ENCODE measurements at regions not wholly inside any gene's neighbourhood (a gene's known extent, or its start where the extent isn't known, plus 50 kb on each side); places are given as distances from the start of the nearest gene placed in this dataset.

DNA sequence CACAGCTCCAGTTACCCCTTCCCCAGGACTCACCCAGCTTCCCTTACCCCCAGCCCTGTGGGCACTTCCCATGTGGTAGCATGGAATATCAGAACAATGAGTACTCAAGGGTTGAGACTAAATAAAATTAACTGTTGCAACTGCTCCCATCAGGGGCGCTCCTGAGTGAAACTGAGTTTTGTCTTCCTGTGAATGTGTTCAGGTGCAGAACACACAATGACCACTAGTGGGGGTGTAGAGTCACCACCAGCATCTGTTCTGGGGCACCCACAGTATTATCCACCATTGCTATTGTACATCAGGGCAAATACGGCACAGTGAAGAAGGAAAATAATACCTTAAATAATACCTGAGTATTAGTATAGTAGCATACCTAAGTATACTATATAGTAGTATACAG lies 689.7 kb downstream of the TBC1D22A start:
- DNase-seq (ENCODE audit: low read depth): peak; percentile 31

DNA sequence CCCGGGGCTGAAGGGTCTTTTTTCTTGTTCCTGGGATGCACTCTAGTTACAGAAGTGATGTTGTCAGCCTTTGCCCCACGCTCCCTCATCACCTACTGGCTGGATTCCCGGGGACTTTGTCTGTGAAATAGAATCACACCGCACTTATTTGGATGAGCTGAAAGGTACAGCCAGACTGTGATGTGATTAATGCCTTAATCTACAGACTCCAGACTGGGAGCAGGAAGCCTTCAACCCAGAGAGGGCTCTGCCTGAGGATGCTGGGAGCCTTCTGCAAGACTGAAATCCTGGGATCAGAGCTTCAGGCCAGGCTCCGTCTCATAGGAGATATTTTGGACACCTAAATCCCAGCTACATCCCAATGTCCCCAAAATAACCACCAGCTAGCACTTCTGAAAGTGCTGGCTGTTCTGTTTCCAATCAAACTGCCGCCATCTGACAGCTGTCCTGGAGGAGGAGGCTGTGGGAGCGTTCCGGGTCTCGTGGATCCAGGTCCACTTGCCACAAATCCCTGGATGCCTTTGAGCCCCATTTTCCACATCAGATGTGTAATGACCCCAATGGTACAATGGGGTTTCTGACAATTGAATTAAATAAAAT lies 688.5 kb downstream of the TBC1D22A start:
- DNase-seq (ENCODE audit: low read depth): no peak

DNA sequence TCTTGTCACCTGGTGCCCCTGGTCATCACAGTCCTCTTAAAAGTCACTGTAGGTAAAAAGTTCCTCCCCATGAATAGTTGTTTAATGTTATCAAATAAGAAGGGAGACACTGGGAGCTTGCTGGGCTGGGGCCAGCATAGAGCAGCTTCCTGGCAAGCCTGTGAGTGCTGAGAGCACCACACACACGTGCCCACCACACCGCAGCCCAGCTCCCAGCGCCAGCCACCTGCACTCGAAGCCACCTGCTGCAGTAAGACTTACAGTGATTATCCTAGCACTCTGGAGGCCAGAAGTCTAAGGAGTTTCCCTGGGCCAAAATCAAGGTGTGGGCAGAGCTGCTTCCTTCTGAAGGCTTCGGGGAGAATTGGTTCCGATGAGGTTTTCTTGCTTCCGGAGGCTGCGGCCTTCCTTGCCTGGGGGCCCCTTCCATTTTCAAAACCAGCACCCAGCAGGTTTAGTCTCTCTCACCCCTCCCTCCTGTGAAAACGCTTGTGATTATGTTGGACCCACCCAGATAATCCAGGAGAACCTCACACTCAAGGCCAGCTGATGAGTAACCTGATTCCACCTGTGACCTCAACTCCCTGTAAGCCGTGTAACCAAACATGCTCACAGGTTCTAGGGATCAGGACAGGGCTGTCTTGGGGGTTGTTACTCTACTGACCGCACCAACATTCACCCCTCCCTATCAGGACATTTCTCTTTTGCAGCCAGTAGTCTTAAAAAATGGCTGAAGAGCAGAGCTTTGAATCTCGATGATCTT lies 687.2 kb downstream of the TBC1D22A start:
- DNase-seq (ENCODE audit: low read depth): no peak

DNA sequence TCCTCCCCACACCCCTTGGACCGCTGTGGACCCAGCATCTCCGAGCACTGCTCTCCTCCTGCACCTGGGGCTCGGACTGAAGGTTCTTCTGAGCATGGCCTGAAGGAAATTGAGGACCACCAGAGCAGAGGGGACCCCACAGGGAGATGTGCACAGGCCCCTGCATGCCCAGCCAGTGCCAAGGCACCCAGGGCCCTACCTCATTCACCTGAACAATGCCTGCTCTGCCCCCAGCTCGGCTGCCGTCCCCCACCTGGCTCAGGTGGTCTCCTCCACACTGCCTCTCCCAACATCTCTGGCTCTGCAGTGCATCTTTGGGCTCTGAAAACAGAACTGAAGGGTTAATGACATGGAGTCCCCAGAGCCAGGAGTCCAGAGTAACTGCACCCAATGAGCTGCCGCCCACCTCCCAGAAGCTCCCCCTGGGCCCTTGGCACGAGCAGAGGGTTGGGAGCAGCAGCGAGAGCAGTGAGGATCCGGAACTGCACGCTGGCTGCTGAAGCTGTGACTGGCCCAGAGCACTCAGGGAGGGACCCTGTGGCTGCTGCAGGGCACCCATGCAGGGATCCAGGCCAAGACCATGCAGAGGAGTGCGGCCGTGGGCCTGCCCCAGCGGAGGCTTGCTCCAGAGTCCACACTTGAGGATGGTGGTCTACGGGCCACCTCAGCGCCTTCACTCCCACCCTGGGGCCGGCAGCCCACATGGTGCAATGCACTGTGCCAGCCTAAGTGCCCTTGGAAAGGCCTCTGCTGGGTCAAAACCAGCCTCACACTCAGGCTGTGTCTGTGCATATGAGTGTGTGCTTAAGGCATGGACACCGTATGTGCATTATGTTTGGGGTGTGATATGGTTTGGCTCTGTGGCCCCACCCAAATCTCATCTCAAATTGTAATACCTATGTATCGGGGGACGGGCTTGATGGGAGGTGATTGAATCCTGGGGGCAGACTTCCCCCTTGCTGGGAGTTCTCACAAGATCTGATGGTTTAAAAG lies 686.1 kb downstream of the TBC1D22A start:
- DNase-seq (ENCODE audit: low read depth): no peak

DNA sequence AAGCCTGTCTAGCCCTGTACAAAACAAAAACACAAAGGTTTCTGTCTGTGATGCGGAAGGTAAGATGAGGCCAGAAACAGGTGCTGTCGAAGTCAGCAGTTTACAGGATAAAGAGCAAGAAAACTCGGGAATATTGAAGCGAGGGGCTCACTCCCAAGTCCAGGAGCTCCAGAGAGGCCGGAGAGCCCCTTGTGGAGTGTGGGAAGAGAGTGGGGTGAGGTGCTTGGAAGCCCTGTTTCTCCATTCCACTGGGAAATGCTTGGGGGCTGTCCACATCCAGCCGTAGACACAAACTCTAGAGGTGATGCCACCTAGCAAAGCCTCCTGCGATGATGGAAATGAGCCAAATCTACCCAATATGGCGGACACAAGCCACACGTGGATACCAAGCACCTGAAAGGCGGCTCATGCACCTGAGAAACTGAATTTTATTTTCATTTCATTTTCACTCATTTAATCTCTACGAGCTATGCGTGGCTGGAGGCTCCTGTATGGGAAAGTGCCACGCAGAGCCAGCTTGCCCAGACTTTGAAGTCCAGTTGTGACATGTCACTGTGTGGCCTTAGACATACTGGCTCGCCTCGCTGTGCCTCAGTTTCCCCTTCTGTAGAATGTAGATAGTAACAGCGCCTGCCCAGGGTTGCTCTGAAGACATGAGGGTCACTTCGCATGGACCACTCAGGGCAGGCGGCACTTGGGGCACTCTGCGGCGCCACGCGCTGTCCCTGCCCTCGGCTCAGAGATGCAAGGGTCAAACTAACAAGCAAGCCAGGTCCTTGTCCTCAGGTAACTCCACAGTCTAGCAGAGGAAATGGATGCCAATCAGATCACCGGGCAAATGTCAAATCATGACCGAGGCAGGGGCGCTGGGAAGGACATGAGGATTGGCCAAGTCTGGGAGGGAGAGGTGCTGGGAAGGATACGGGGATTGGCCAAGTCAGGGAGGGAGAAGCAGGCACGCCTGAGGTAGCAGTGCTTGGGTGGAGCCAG lies 684.7 kb downstream of the TBC1D22A start:
- no peak for DNase-seq (ENCODE audit: low read depth)

DNA sequence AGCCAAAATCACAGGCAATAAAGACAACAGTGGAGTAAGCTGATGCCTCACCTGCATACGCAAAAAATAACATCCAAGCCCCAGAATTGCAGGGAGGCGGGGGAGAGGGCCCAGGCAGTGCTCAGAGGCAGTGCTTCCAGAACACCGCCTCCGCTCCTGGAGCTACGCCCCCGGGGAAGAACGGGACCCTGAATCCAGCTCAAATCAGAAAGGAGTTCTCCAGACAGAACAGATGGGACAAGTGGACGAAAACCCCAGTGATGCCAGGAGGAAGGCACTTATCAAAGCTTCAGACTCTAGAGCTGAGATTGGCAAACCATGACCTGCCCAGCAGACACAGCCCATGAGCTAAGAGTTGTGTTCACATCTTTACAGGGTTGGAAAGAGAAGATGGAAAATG lies 683.9 kb downstream of the TBC1D22A start:
- DNase-seq (ENCODE audit: low read depth): no peak

DNA sequence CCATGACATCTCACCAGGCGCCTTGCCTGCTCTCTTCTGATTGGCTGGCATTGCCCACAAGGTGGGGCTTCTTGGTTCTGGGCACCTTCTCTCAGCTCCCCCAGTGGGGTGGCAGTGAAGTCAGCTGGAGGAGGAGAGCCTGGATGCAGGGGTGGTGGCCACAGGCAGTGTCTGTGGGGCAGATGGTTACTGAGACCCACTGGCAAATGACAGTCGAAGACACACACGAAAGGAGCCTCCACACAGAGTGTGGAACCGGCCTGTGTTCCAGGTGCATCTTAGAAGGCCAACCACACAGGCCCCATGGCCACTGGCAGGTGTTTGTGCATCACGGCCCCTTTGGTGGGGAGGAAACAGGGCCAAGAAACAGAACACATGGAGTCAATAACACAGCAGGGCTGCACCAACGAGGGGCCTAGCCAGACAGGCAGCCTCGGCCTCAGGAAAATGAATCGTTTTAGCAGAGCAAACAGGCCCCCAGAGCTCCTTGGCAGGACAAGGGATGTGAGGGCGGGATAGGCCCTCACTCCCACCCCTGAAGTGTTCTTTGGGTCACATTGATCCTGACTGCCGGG lies 683.4 kb downstream of the TBC1D22A start:
- DNase-seq (ENCODE audit: low read depth): no peak

DNA sequence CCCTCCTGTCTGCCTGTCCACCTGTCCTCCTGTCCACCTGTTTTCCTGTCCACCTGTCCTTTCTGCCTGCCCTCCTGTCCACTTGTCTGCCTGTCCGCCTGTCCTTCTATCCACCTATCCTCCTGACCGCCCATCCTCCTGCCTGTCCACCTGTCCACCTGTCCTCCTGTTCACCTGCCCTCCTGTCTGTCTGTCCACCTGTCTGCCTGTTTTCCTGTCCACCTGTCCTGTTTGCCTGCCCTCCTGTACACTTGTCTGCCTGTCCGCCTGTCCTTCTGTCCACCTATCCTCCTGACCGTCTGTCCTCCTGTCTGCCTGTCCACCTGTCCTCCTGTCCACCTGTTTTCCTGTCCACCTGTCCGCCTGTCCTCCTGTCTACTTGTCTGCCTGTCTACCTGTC lies 682.8 kb downstream of the TBC1D22A start:
- DNase-seq (ENCODE audit: low read depth): no peak

DNA sequence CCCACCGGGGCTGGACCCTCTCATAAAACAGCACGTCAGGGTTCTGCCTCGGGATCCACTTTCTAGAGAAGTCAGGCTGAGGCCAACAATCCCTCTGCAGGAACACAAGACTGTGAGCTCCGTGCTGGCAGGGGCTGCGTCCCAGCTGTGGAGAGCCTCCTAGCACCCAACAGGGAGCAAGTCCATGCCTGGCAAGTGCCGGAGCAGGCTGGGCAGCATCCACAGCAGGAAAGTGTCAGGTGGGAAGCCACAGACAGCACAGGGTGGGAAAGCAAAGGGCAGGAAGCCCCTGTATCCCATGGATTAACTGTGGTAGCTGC lies 682.3 kb downstream of the TBC1D22A start:
- no peak for DNase-seq (ENCODE audit: low read depth)

DNA sequence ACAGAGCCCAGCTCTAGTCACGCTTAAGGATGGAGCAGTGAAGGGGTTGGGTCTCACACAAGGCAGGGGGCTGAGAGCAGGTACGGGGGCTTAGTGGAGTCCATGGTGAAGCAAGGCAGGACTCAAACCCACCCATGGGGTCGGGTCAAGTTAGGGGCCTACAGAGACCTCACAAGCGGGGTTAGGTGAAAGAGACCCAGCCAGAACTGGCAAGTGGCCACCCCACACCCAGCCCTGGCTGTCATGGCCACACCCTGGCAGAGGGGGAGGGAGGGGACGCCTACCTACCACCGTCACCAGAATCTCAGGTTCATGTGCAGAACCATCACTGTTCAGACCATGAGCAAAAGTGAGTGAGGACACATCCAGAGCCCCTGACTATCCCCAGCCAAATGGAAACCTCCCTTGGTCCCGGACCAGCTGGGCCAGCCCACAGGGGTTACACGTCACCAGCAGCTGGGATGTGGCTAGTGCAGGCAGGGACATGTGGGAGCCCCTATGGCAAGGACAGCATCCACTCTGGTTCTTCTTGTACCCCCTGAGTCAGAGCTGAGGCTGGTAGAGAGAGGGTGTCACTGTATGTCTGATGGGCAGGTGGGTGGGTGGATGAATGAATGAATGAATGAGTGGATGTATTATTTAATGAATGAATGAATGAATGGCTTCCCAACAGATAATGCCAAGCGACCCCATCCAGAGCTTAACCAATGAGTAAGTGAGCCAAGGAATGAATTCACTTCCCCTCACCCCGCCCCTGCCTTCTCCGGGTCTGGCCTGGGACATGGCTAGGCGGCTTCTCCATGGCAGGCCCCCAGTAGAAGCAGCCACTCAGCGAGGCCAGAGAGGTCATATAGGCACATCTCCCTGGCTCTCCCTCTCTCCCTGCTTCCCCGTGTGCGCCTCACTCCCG lies 681.6 kb downstream of the TBC1D22A start:
- no peak for DNase-seq (ENCODE audit: low read depth)

DNA sequence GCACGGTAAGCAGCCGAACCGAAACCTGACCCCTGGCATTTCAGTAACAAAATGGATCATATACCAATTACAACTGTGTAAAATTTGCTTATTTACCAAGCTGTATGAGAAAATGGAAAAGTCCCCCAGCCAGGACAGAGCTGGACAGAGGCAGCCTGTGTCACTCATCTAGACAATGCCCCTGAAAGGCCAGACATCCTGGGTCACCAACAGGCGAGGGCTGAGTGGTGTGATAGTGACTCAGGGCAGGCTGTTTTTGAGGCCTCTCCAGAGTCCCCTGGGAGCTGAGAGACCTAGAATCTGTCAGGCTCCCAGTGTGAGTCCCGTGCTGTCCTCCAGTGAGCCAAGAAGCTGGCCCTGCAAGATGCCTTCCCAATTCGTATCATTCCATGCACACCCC lies 680.4 kb downstream of the TBC1D22A start:
- no peak for DNase-seq (ENCODE audit: low read depth)

DNA sequence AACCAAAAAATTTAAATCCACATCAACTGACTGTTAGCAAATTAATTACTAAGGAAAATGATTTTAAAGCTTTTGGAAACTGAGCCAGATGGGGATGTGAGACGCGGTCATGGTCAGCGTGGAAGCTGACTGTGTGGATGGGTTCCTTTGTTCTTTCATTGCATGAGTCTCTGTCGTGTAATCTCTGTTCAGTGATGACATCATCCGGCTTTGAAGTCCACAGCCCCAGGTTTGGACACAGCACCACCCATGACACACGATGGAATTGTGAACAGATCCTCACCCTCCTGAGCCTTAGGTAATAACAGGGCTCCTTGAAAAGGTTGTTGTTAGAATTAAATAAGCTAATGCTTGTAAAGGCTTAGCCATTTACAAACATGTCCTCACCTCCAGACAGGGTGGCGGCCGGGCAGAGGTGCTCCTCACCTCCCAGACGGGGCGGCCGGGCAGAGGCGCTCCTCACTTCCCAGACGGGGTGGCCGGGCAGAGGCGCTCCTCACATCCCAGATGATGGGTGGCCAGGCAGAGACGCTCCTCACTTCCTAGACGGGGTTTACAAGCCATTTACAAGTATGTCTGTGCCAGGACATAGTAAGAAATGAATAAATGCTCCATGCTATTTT lies 677.3 kb downstream of the TBC1D22A start:
- DNase-seq (ENCODE audit: low read depth): no peak

DNA sequence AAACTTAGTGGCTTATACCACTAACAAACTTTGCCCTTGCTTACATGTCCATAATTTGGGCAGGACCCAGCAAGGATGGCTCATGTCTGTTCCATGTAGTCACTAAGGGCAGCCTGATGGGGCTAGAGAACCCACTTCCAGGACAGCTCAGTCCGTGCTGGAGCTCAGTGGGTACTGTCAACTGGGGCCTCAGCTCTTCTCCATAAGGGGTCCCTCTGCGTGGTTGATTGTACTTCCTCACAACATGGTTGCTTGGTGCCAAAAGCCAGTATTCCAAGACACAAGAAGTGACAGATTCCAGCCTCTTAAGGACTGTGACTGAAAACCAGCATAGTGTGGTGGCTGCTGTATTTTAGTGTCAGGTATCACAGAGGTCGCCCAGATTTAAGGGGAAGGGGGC lies 675.2 kb downstream of the TBC1D22A start:
- no peak for DNase-seq (ENCODE audit: low read depth)

DNA sequence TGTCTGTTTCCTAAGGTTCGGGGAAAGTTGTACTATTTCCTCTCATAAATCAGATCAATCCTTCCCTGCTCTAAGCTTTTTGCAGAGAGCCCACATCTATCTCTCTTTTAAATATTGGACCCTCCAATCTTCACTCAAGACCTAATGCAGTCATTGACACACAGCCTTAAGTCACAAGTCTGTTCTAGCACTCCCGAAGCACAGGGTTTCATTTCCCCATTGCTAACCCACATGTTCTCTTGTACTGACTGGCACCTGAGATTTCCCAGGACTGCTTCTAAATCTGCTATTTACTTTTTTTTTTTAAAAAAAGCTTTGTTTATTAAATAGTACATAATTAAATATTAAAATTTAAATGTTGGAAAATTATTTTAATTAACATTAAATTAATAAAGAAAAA lies 674.7 kb downstream of the TBC1D22A start:
- no peak for DNase-seq (ENCODE audit: low read depth)

DNA sequence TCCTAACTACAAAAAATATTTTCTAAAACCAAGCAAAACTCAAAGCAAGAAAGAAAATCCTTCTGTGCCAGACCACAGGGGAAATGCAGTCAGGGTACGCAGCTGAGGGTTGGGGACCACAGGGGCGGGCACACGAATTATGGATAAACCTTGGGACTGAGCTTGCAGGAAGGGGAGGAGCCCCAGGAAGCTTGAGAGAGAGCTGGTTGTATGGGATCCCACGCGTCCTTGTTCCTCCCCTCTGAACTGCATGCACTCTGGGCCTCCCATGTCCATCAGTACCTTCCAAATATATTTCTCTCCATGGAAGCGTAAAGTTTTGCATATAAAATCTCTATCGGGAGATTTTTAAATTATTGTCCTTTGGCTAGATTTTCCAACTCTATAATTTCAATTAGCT lies 673.4 kb downstream of the TBC1D22A start:
- DNase-seq (ENCODE audit: low read depth): no peak

DNA sequence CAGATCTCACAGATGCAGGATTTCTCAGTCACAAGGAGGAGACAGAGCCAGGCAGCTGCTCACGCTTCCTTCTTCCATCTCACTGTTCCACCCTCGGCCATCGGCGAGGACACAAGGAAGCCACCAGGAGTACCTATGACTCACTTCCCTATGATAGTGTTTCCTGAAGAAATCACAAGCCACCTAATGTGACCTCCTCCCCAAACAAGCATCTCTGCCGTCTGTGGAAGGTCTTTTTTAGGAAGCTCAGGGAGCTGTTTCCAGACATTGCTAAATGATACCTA lies 672.7 kb downstream of the TBC1D22A start:
- no peak for DNase-seq (ENCODE audit: low read depth)

DNA sequence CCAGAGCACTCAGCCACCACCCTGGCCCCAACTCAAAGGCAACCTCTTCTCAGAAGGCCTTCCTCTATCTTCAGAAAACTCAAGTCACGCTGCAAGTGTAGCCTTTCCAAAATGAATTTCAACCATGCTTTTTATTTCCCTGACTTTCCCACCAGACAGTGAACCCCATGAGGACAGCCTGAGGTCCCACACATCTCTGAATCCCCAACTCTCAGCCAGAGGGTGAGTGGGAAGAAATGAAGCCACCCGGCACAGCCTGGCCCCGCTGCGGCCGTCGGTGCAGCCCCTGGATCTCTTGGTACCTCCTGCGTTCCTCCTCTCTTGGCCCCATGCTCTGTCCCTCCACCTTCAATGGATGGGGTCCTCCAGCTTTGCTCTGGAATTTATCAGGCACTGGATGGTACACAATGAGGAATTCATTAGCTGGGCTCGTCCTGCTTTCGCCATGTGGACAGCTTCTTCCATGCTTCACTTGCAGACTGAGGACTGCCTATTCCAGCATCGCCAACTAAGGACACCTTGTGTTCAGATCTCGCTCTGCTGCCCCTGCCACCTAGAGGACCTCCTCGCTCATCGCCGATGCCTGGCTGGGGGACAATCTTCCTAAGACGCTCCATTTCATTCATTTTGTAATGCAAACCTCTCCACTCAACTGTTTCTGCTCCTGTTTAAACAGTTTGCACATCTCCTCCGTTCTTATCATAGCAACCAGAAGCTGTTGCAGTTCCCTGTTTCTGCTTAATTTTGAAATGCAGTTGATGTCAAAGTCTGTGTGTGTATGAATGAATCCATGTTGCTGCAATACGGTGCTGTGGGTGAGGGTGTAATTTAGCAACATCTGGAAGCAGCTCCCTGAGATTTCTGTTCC lies 672.1 kb downstream of the TBC1D22A start:
- no peak for DNase-seq (ENCODE audit: low read depth)

DNA sequence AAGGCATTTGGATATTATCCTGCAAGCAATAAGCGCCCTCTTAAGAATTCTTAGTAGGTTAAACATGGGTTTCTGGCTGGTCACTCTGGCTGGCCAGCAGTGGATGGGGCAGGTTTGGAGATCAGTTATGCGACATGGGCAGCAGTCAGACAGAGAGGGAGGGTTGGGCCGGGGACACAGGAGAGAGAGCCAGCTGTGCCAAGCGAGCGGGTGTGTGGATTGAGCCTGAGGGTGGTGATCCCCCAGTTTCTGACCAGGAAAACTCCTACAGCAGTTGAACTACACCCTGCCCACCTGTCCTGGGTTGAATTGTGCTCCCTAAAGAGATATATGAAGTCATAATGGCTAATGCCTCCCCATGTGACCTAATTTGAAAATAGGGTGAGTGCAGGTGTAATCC lies 671.2 kb downstream of the TBC1D22A start:
- no peak for DNase-seq (ENCODE audit: low read depth)

DNA sequence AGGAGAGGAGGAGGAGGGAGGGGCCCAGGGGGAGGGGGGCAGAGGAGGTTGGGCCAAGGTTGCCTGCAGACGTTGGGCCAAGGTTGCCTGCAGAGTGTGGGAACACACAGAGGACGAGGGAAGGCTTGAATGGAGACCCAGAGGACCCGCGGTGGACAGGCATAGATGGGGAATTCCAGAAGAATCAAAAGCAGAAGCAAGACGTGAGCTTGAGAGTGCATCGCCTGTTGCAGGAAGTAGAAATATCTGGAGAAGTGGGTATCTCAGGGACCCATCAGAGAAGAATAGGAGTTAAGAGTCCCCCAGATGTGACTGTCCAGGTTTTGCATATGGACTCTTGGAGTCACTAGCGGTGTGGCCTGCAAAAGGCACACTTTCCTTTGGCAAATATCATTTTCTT lies 670.2 kb downstream of the TBC1D22A start:
- DNase-seq (ENCODE audit: low read depth): no peak
